Left cardiac atrium (tissue), 4 donors: ENCODE measurements at regions not wholly inside any gene's neighbourhood (a gene's known extent, or its start where the extent isn't known, plus 50 kb on each side); places are given as distances from the start of the nearest gene placed in this dataset.
"Not testable (repeated sequence)": the region's sequence is repeated elsewhere in the genome, so short reads cannot be mapped to it uniquely, and the experiment has no call there.

Experiments used
- ATAC-seq, 2 donors: fragments of 200-7000 bp; cut with Tn5 transposase; one replicate each; pipeline ENCODE4 v1.9.1; 2020; ENCODE audit warnings: mild to moderate bottlenecking in 2 of 2, moderate library complexity in 2 of 2
- DNase-seq: peaks from one replicate; pipeline ENCODE4 v3.0.0-alpha.2; 2020
- intact Hi-C, 2 donors: fragments of 100-400 bp; cut with DNase I; formaldehyde crosslinking; loops; one replicate each; pipeline versions ENCODE4 v1.14.1 to v1.15.1; 2022 to 2023
- donor health status: DM: no; HTN: yes; CAD: no.
- donor health status: DM: no; HTN: yes; CAD: no; lungs with severe emphysema.
- donor health status: DM: yes; HTN: yes; CAD: no.
- donor health status: Dilated cardiomyopathy.

GRCh38 chr6:167700199-167700598 is 126.5 kb upstream of the AFDN start:
- no peak for DNase-seq
- intact Hi-C loops = no loop called here
- ATAC-seq = no peak

GRCh38 chr6:167701010-167701409 is 125.7 kb upstream of the AFDN start:
- ATAC-seq (no peak), DNase-seq (no peak)
- intact Hi-C loops = no loop called here

- intact Hi-C loops = no loop called here
- DNase-seq (no peak), ATAC-seq (no peak)
Observed at GRCh38 chr6:167702241-167702827, 124.4 kb upstream of the AFDN start.

GRCh38 chr6:167703347-167703746 is 123.4 kb upstream of the AFDN start:
- intact Hi-C loops = no loop called here
- DNase-seq (no peak), ATAC-seq (no peak)

- ATAC-seq (no peak), DNase-seq (no peak)
- intact Hi-C loops = no loop called here
Observed at GRCh38 chr6:167703781-167704180, 122.9 kb upstream of the AFDN start.

GRCh38 chr6:167704396-167704901 is 122.3 kb upstream of the AFDN start:
- ATAC-seq (peak; percentile 33 to 66), DNase-seq (no peak)
- intact Hi-C loops = no loop called here

DNA sequence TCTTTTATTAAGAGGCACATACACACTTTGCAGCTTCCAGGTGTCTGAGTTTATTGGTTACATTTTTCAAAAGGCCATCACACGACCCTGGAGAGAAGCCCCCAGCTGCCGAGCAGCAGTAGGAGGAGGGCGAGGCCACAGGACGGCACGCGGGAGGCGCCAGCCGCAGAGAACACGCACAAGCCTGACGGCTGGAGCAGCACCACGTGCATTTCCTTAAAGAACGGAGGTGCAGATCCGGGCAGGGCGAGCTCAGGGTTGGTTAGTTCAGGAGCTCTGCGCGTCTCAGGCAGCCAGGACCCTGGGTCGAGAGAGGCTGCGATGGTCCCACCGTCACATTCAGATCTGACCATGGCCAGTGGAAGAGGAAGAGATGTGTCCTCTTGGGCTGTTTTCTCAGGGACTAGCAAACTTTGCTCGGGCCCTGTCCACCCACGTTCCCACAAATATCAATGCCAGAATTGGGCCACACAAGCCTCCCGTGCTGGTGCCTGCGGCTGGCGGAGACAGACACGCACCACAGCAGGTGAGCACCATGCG is 121.4 kb upstream of the AFDN start:
- no peak for ATAC-seq
- intact Hi-C loops = no loop called here
- DNase-seq = no peak

- DNase-seq (no peak), ATAC-seq (no peak)
- intact Hi-C loops = no loop called here
Observed at GRCh38 chr6:167706313-167707109, 120.2 kb upstream of the AFDN start.

GRCh38 chr6:167707686-167708500 is 118.8 kb upstream of the AFDN start:
- intact Hi-C loops = no loop called here
- ATAC-seq (no peak), DNase-seq (no peak)

- ATAC-seq = no peak
- intact Hi-C loops = no loop called here
- no peak for DNase-seq
Observed at GRCh38 chr6:167708501-167709094, 118.1 kb upstream of the AFDN start.

DNA sequence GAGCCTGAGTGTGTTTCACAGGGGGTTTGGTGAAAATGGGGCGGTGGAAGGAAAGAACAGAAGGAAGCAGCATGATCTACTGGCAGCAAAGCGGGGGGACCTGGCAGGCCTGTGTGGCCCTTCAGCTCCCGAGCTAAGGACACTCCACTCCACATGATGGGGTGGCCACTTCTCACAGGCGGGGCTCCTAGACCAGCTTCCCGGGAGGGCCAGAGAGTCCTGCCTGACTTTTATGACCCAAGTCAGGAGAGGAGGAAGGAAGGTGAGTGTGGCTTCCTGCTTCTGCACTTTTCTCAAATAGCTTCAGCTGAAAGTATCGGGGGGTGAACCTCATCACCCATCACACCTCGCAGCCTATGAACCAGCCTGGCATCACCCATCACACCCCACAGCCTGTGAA is 117.5 kb upstream of the AFDN start:
- DNase-seq = no peak
- intact Hi-C loops = no loop called here
- no peak for ATAC-seq

DNA sequence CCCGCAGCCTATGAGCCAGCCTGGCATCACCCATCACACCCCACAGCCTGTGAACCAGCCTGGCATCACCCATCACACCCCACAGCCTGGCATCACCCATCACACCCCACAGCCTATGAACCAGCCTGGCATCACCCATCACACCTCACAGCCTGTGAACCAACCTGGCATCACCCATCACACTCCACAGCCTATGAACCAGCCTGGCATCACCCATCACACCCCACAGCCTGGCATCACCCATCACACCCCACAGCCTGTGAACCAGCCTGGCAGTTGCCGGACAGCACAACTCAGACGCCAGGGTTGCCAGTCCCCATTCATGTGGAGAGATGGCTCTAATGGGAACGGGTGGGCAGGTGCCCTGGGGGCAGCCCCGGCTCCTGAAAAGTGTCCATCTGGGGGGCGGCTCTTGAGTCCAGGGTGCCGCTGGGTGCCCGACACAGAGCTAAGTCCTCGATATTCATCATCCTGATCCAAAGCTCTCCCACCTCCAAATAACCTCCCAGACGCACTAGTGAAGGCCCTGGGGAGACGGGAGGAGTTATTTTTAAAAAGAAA is 116.9 kb upstream of the AFDN start:
- DNase-seq, ATAC-seq, intact Hi-C loops: not testable (repeated sequence)

DNA sequence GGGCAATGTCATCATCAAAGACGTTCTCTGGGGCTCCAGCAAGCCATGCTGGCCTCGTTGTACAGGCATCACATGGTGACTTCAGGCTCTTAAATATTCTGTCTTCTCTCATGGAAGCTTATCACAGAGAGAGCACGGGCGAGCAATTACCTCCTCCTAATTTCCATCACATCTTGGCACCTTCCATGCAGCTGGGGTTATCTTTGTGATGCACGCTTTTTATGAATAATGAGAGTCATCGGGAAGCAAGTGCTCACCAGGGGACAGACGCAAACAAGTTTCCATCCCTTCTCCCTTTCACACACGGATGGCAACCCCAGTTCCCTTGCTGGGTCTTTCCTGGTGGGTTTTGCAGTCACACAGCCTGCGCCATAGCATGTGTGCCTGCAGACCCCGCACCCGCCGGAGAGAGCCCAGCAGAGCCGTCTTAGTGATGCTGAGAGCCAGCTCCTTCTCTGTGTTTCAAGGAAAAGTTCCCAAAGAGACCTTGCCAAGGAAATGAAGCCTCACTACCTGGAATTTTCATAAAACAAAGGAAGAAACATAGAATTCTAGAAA is 116.3 kb upstream of the AFDN start:
- intact Hi-C loops = no loop called here
- ATAC-seq (no peak), DNase-seq (no peak)

DNA sequence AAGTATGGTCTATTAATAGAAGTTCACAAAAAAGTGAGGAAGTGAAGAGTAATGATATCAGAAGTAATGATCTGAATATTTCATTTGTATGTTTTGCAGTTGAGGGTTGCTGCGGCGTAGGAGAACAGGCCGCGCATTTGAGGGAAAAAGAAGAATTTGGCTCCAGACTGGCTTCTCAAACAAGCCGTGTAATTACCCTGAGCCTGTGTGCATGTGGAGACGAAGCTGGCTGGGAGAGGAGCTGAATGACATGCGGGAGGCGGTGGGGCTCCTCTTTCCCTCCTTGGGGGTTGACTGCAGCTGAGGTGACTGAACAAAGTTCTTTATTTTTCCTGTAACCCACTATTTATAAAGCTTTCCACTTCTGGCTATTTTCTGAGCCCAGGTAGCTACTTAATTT is 115.5 kb upstream of the AFDN start:
- DNase-seq (no peak), ATAC-seq (no peak)
- intact Hi-C loops = no loop called here

DNA sequence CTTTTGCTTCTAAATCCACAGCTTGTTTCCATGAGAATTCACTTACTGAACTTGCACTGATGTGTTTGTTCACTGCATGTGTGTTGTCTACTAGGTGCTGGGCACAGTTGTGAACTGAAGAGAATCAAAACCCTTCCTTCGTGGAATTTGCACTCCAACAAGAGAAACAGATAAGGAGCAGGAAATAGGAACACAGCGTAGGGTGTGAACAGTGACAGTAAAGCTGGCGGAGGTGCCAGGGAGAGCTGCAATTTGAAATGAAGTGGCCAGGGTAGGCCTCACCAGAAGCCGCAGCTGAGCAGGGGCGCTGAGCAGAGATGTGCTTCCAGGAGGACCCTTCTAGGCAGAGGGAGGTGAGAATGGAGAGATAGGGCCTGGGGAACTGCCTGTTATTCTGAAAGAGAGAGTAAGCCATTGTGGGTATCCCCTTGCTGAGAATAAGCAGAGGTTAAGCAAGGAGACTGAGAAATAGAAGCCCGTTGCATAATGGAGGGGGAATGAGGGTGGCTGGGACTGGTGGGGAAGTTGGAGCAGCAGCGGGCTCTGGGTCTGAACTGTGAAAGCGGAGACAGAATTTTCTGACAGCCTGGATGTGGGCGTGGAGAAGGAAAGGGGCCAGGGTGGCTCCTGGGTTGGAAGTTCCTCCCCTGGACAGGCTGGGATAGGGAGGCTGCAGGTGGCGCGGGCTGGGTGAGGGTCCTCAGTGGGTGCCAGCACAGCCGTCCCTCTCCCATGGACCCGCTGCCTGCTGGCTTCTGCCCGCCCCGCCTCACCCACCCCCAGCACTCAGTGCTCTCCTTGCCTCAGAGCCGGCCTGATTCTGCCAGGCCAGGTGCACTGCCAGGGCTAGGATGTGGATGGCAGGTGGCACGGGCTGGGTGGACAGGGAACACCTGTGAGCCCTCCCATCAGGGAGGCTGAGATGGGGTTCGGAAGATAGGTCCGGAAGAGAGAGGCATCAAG is 114.7 kb upstream of the AFDN start:
- intact Hi-C loops = no loop called here
- peak; percentile 76 to 86 for ATAC-seq
- no peak for DNase-seq

GRCh38 chr6:167712731-167713475 is 113.8 kb upstream of the AFDN start:
- intact Hi-C loops = no loop called here
- no peak for DNase-seq
- ATAC-seq = peak in 1 of 2 donors; percentile 15

DNA sequence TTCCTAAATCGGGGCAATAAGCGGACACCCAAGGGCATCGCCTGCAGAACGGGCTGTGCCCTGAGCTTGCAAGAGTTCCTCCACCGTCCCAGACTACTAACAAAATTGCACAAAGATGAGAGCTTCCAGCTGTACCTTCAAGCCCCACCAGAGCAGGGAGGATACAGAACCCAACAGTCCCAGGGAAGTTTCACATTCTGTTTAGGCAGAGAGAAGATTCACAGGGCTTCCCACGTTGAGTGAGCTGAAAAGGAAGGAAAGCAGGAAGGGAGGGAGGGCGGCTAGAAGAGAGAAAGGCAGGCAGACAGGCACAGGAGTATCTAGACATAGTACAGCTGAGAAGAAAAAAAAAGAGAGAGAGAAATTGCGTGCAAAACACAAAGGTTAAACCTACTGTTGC is 112.6 kb upstream of the AFDN start:
- no peak for ATAC-seq
- intact Hi-C loops = no loop called here
- DNase-seq = no peak
